Fibroblast of peridontal ligament (primary cell): ENCODE measurements at regions not wholly inside any gene's neighbourhood (a gene's known extent, or its start where the extent isn't known, plus 50 kb on each side); places are given as distances from the start of the nearest gene placed in this dataset.
"Not testable (repeated sequence)": the region's sequence is repeated elsewhere in the genome, so short reads cannot be mapped to it uniquely, and the experiment has no call there.

Source experiments
- DNase-seq: peaks from one replicate; pipeline ENCODE4 v3.0.0-alpha.2; 2010; ENCODE audit errors: extremely low read depth

DNA sequence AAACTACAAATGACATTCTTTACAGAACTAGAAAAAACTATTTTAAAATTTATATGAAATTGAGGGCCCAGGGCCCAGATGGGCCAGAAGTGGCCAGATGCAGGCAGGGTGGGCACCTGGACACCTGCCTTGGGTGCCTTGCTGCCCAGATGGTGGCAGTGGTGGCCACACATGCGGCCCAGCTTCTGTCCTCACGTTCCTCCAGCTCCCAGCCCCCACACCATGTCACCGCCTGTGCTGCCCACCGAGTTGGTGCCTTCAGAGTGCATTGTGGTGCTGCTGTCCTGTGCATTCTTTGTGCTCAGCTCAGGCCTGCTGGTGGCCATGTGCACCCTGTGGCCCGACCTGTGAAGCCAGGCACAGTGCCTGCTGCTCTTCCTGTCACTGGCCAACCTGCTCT is 216.8 kb upstream of the CXADR start:
- DNase-seq = no peak

DNA sequence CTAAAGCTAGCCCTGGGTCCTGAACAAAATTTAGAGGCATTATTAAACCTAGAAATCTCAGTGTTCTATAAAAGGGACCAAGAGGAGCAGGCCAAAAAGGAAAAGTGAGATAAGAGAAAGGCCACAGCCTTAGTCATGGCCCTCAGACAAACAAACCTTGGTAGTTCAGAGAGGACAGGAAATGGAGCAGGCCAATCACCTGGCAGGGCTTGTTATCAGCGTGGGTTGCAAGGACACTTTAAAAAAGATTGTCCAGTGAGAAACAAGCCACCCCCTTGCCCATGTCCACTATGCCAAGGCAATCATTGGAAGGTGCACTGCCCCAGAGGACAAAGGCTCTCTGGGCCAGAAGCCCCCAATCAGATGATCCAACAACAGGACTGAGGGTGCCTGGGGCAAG is 213.3 kb upstream of the CXADR start:
- DNase-seq = not testable (repeated sequence)

DNA sequence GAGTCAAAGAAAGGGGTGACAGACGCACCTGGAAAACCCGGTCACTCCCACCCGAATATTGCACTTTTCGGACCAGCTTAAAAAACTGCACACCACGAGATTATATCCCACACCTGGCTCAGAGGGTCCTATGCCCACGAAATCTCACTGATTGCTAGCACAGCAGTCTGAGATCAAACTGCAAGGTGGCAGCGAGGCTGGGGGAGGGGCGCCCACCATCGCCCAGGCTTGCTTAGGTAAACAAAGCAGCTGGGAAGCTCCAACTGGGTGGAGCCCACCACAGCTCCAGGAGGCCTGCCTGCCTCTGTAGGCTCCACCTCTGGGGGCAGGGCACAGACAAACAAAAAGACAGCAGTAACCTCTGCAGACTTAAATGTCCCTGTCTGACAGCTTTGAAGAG is 185.1 kb upstream of the CXADR start:
- DNase-seq = not testable (repeated sequence)

DNA sequence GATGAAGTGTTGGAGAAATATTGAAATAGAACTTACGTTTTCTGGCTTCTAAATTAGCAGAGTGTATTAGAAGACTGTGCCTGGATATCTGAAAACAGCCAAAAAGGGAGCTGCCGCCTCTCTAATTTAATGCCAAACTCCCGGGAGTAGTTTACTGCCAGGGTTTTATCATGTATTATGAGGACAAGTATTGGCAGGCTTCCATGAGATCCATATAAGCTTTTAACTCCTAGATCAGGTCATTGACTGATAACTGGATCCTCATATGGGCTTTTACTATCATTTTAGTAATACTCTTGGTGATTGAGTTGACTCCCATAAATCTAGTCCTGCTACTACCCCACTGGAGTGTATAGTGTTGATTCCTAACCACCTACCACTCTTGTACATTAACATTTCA is 178.4 kb upstream of the CXADR start:
- DNase-seq = no peak

DNA sequence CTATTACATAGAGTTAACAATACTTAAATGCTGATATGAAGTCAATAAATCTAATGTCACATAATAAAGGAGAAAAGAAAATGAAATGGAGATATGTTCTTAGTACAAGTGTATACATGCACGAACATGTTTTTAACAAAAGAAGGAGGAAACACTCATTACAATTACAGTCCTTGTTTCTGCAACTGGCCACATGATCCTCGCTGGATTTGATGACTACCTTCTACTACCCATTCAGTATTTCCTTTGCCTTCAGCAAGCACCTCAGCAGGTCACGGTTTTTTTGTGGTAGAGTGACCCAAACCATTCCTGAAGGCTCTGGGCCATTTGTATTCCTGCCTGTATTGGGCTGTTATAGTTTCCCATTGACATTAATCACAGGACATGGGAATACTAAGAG is 172.8 kb upstream of the CXADR start:
- no peak for DNase-seq

DNA sequence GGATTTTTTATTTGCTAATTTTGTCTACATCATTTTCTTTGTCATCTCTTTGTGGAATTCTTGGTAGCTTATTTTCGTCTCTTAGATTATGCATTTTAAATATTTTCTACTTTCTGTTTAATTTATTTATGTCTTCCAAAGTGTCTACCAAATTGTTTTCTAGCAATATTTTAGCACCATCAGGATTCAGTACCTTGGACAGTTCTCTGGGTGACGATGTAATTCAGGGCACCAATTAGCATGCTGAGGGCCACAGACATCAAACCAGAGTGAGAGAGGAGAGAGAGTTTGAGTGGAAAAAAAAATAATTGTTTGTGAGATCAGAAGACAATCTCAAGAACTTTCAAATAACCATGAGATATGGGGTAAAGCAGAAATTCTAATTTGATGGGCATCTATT is 169.8 kb upstream of the CXADR start:
- DNase-seq = peak; percentile 3

DNA sequence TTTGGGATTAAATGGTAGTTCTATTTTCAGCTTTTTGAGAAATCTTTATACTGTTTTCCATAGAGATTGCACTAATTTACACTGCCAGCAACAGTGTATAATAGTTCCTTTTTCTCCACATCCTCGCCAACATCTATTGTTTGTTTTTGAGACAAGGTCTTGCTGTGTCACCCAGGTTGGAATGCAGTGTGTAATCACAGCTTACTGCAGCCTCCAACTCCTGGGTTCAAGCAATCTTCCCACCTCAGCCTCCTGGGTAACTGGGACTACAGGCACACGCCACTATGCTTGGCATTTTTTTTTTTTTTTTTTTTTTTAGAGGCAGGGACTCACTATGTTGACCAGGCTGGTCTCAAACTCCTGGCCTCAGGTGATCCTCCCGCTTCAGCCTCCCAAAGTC is 164.5 kb upstream of the CXADR start:
- no peak for DNase-seq

DNA sequence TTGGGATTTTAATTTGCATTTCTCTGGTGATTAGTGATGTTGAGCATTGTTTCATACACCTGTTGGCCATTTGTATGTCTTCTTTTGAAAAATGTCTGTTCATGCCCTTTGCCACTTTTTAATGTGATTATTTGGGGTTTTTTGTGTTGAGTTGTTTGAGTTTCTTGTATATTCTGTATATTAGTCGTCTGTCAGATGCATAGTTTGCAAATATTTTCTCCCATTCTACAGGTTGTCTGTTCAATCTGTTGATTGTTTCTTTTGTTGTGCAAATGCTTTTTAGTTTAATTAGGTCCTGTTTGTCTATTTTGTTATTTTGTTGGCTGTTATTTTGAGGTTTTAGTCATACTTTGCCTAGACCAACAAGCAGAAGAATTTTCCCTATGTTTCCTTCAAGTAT is 164.0 kb upstream of the CXADR start:
- no peak for DNase-seq

DNA sequence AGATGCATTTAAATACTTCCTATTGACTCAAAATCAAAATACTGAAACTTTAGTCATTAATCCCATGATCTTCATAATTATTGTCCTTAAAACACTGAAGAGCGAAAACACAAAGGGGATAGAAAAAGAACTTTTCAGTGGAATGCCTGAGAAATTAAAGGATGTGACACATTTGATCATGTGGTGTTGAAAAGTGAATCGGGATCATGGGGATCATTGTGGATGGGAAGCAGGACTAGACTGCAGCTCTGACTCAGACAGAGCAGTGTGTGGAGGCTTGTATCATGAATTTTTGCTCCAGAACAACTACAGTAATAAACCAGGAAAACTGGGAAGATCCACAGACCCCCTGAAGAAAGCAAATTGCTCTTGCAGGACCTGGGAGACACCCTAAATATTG is 161.1 kb upstream of the CXADR start:
- no peak for DNase-seq

DNA sequence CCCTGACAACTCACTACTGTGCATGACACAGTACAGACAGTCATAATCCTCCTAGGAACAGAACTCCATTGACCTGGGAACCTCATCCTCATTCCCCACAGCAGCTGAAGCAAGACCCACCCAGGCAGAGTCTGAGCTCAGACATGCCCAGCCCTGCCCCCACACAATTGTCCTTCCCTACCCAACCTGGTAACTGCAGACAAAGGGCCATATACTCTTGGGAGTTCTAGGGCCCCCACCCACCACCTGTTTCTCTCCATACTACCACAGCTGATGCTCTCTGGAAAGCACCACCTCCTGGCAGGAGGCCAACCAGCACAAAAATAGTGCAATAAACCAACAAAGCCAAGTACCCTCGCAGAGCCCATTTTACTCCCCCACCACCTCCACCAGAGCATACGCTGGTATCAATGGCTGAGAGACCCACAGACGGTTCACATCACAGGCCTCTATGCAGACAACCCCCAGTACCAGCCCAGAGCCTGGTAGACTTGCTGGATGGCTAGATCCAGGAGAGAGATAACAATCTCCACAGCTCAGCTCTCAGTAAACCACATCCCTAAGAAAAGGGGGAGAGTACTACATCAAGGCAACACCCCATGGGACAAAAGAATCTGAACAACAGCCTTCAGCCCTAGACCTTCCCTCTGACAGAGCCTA is 159.7 kb upstream of the CXADR start:
- DNase-seq = no peak

DNA sequence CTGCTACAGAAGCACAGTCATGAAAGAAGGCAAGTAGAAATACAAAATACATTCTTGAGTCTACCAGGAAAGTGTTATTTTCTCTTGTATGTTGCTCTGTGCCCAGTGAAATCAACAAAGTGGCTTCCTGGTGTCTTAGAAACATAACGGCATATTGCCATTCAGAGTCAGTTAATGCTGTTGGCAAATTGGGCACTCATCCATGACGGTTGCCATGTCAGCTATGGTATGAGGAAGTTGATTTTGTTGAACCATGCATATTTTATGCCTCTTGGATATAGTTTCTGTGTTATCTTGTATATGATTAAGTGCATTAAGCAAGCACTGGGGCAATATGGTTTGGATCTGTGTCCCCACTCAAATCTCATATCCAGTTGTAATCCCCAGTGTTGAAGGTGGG is 153.1 kb upstream of the CXADR start:
- DNase-seq = no peak

DNA sequence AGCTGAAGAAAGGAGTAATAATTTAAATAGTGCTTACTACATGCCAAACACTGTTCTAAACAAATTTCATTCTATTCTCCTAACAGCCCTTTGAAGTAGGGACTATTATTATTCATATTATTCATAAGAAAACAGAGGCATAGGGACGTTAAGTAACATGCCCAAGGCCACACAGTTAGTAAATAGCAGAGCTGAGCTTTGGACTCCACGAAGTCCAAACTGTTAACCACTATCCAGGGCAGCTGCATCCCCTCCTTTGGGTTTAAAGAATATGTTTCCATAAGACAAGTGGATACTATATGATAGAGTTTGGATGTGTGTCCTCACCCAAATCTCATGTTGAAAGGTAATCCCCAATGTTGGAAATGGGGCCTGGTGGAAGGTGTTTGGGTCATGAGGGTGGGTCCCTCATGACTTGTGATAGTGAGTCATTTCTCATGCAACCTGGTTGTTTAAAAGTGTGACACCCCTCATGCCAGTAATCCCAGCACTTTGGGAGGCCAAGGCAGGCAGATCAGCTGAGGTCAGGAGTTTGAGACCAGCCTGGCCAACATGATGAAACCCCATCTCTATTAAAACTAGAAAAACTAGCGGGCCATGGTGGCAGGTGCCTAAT is 144.0 kb upstream of the CXADR start:
- DNase-seq = no peak

DNA sequence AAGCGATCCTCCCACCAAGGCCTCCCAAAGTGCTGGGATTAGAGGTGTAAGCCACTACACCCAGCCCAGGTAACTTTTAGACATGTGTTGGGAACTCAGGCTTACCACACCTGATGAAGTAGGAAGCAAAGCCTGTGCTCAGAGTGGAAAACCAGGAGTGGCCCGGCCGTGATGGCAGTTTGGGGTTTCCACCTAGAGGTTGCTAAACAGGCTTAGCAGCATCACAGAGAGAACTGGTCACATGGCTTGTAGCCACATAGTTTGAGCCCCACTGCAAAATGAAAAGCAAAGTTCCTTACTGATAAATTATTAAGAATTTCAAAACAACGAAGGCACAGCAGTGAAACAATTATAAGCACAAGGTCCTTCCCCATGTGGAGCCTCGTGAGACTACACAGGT is 142.6 kb upstream of the CXADR start:
- DNase-seq = no peak

DNA sequence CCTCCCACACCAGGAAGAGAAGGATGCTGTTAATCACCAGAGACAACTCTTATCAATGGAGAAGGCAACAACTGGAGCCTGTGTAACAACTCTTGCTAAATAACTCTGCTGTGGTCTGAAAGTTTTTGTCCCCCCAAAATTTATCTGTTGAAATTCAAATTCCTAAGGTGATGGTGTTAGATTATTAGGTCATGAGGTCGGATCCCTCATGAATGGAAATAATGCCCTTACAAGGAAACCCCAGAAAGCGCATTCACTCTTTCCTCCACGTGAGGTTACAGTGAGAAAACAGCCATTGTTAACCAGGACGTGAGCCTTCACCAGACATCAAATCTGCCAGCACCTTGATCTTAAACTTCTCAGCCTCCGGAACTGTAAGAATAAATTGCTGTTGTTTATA is 141.9 kb upstream of the CXADR start:
- DNase-seq = no peak

DNA sequence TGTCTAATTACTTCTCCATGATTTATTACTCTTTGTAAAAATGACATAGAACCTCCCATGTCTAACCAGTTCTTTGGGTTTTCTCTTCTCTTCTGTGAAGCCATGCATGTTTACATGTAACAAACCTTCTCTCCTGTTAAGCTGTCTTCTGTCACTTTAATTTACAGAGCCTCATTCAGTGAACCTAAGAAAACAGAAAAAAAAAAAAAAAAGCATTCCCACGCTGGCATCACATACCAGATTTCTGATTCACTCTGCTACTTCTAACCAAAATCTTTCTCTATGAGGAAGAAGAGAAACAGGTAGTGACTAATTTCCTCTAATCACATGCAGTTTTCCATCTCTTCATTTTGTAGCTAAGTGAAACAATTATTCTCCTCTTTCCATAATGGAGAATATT is 141.4 kb upstream of the CXADR start:
- DNase-seq = peak; percentile 47

DNA sequence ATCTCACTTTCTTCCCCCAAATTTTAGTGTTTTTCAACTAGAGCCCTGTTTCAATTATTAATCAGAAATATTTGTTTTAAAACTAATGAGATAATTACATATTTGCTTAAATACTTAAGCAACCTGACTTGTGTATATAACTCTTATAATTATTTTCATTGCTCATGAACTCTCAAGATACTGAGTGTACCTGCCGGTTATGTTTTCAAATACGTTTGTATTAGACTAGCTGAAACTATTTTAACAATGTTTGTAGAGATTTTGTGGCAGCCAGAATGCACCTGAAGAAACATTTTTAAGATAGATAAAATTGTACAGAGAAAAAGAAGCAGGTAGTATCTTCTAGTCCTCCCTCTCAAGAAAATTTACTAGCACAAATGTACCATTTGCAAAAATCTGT is 140.6 kb upstream of the CXADR start:
- DNase-seq = no peak

DNA sequence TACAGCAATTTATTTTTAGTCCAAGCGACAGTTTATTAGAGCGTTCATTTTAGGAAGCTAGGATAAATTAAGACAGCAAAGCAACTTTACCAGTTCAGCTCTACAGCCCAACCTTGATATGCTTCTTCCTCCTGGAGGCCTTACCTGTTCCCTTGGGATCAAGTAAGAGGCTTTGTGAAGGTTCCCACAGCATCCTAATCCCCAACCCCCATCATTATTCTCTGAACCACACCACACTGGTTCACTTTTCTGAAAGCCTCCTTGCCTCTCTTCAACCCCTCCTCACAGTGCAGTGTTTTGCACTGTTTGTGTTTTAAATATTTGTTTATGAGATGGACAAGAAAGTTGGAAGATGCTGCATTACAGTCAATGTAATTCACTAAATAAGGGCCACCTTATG is 126.3 kb upstream of the CXADR start:
- DNase-seq = no peak

DNA sequence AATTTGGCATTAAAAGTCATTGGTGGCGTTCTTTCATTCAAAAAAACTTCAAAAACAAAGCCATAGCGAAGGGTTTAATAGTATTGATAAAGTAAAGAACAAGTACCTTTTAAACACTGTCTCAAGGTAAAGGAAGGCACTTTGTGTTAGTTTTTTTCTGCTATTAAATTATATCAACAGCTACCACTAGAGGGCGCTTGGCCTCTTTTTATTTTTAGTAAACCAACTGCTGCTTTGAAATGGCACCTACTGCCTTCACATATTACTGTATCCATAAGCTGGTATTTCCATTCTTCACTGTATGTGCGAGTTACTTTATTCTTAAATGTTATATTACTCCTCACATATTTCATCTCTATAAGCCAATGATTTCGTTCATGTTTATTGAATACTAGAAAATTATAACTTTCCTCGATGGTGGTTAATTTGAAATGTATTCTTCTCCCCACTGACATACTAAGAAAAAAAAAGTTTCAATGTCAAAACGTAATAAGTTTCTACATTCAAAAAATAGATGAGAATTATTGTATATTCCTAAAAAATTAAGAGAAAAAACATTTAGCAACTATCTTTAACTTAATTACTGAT is 125.7 kb upstream of the CXADR start:
- peak; percentile 80 for DNase-seq

DNA sequence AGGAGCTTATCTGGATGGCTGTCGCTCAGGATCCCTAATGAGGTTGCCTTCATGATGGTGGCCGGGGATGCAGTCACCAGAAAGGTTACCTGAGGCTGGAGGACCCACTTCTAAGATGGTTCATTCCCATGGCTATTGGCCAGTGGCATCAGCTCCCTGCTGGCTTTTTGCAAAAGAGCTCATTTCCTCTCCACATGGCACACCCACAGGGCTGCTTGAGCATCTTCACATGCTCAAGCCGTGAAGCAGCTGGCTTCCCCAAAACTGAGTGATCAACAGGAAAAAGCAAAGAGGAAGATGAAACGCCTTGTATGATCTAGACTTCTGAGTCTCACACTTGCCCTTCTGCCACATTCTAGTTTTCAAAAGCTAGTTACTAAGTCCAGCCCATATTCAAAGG is 124.6 kb upstream of the CXADR start:
- DNase-seq = no peak

DNA sequence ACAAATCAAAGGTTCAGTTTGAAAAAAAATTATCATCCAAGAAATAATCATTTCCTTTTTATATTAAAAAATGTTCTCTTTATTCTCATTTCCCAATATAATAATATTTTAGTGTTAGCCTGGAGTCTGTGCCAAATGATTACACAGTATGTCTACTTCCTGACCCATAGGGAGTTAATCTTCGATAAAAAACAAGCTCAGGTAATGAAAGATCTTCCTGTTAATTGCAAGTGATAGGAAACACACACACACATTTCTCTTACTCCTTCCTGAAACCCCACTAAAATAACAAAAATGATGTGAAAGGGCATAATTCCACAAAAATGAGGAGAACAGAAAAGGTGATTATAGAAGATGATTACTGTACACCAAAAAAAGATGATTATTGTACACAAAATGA is 123.5 kb upstream of the CXADR start:
- DNase-seq = no peak

DNA sequence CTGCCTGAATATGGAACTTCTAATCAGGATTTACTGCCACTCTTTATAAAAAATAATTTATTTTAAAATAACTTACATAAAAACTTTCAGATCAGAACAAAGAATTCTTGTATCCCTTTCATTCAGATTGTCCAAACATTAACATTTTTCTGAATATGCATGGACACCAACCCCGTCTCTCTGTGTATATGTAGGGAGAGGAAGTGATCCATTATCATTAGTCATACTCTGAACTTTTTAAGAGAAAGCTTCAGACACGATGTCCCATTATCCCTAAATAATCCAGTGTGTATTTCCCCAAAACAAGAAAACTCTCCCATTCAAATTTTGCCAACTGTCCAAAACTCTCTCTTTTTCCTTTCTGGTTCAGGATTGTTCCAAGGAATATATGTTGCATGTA is 122.3 kb upstream of the CXADR start:
- no peak for DNase-seq

DNA sequence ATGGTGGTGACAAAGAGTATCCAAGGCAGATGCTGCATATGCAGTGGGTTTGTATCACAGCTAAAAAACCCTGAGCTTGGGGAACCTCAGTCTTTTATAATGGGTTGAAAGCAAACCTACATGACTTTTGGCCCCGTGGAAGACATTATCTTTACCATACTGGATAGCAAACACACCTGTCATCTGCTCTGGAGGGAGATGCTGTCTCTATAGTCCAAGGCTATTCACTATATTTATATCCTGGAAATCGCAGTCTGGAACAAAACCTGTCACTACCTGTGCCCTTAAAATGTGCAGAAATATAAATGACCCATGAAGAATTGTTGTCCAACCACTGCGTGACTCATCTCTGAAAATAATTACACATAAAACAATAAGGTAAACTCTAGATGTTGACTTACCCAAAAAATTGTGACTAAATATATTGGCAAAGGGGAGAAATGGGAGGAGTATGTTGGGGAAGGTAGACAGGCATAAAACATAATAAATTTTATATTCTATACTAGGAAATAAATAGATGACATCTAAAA is 121.0 kb upstream of the CXADR start:
- DNase-seq = no peak

DNA sequence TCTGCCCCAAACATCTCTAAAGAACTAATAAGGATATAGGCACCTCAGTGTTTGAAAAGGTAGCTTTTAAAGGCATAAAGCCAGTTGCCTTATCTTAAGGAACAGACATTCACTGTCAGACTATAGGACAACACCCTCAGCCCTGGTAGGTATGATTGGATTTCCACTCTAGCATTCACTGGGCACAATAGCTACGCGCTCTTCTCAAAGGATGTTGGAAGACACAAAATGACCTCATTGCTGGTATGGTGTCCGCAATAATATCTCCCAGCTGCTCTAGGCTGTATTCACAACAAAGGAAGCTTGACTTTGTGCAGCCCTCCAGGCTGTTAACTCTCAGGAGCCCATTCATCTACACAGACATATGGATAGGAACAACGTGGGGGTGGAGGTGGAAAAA is 119.4 kb upstream of the CXADR start:
- DNase-seq = no peak

DNA sequence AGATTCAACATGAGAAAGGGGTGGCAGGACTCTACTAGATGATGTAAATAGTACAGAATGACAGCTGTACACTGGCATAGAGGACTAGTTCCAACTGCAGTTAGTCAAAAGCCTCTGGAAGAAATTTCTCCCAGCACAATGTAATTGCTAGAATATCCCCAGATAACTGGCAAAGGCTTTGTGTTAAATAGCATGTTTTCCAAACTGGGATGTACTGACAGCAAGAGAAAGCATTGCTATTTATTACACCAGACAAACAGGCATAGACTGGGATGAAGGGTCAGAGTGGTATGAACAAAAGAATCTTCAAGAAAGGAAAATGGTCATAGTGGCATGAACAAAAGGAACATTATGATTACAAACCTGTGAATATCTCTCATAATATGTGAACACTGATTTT is 115.9 kb upstream of the CXADR start:
- no peak for DNase-seq
